Body of pancreas (tissue), 4 donors: ENCODE measurements at regions not wholly inside any gene's neighbourhood (a gene's known extent, or its start where the extent isn't known, plus 50 kb on each side); places are given as distances from the start of the nearest gene placed in this dataset.

Experiments
- ATAC-seq: fragments of 150-250 bp; one replicate; pipeline ENCODE4 v1.9.1; 2016
- DNase-seq, 4 donors: peaks; one replicate each; pipeline ENCODE4 v3.0.0-alpha.2; 2019
- H3K27ac ChIP-seq, 4 donors: fragments of 200-600 bp; sonication (generic); 1 replicate in 3 of 4; 2 replicates in 1 of 4; pipeline versions ENCODE4 v1.5.1 to v1.6.1; 2016 to 2019; ENCODE audit warnings: mild to moderate bottlenecking in 1 of 4, mixed read lengths in 1 of 4, moderate library complexity in 1 of 4
- H3K27me3 ChIP-seq, 2 donors: fragments of 200-600 bp; sonication (generic); one replicate each; pipeline ENCODE4 v1.6.0; 2016; ENCODE audit warnings: mild to moderate bottlenecking in 1 of 2
- H3K36me3 ChIP-seq, 2 donors: fragments of 200-600 bp; sonication (generic); replicated peaks in 1 of 2; 2 replicates each; pipeline ENCODE4 v1.5.1; 2016; ENCODE audit warnings: low read depth in 2 of 2; ENCODE audit not compliant: insufficient read depth in 1 of 2
- H3K4me1 ChIP-seq: fragments of 200-600 bp; sonication (generic); one replicate; pipeline ENCODE4 v1.6.0; 2016
- H3K4me3 ChIP-seq, 2 donors: fragments of 200-600 bp; sonication (generic); 1 replicate in 1 of 2; 2 replicates in 1 of 2; pipeline ENCODE4 v1.5.1; 2016 to 2019
- H3K9me3 ChIP-seq, 3 donors: fragments of 200-600 bp; sonication (generic); 1 replicate in 2 of 3; 2 replicates in 1 of 3; pipeline ENCODE4 v1.5.1; 2016
- POLR2A ChIP-seq, 3 donors: fragments of 450-650 bp; IDR thresholded peaks; one replicate each; pipeline ENCODE4 v1.6.1; 2016; ENCODE audit warnings: antibody characterized with exemption in 3 of 3, mild to moderate bottlenecking in 2 of 3
- WGBS, 2 donors: methylation state at CpG; one replicate each; pipeline ENCODE4 v1.1.5; 2017; 5-methylcytosine and 5-hydroxymethylcytosine counted together
- intact Hi-C: fragments of 100-400 bp; cut with DNase I; formaldehyde crosslinking; loops from one replicate; pipeline ENCODE4 v1.15.1; 2023
- TF ChIP-seq, protein P1 (sequence below), 7 experiments: fragments of 450-650 bp in 4 of 7; fragments of 200-600 bp in 3 of 7; sonication (generic) in 3 of 7; IDR thresholded peaks; one replicate each; pipeline ENCODE4 v1.5.1; 2016 to 2019; ENCODE audit warnings: antibody characterized with exemption in 7 of 7

DNA sequence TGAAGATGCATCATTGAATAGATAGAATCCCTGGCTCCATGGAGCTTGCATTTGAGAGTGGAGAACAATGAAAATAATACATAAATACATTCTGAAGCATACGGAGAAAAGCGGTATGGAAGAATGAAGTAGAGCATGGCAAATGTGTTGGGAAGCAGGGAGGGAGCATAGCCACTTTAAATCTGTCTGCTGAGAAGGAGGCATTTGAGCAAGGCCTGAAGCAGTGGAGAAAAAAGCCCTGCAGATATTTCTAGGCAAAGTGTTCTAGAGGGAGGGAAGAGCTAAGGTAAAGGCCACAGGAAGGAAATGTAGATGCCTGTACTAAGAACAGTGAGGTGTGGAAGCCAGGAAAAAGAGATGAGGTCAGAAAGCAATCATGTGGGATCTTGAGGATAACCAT lies 484.8 kb downstream of the CNTN3 start:
- no peak overlapping the region for H3K4me3 ChIP-seq
- TF ChIP-seq POLR2A (IDR thresholded peaks at IDR 0.05): no peak
- TF ChIP-seq, protein P1, sequence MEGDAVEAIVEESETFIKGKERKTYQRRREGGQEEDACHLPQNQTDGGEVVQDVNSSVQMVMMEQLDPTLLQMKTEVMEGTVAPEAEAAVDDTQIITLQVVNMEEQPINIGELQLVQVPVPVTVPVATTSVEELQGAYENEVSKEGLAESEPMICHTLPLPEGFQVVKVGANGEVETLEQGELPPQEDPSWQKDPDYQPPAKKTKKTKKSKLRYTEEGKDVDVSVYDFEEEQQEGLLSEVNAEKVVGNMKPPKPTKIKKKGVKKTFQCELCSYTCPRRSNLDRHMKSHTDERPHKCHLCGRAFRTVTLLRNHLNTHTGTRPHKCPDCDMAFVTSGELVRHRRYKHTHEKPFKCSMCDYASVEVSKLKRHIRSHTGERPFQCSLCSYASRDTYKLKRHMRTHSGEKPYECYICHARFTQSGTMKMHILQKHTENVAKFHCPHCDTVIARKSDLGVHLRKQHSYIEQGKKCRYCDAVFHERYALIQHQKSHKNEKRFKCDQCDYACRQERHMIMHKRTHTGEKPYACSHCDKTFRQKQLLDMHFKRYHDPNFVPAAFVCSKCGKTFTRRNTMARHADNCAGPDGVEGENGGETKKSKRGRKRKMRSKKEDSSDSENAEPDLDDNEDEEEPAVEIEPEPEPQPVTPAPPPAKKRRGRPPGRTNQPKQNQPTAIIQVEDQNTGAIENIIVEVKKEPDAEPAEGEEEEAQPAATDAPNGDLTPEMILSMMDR (IDR thresholded peaks at IDR 0.05): no peak
- H3K4me1 ChIP-seq: no peaks in the 10 kb centered on the region
- no peaks in the 10 kb centered on the region for H3K9me3 ChIP-seq
- ATAC-seq (no peak), DNase-seq (no peak)
- H3K27ac ChIP-seq: no peak overlapping the region
- intact Hi-C loops: no loop called here
- no peaks in the 10 kb centered on the region for H3K27me3 ChIP-seq
- WGBS, 2 donors: 91 to 98% methylated on average over 2 of the region's 2 CpGs
- no peaks in the 10 kb centered on the region for H3K36me3 ChIP-seq

DNA sequence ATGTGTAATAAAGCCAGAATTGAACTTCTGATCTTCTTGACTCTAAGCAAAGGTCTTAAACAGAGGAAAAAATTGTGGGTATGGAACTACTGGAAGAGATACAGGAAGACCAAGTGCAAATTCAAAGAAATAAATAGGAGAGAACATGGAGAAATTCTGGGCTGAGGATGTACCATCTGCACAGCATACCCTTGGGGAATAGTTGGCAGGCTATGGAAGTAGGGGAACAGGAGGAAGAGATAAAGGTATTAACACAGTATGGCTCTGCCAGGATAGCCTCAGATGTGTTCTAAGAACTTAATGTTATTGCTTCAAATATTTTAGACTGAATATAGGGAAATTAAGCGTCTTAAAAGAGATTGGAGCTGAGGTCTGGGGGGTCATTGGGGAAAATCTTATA lies 485.4 kb downstream of the CNTN3 start:
- no peak for TF ChIP-seq POLR2A (IDR thresholded peaks at IDR 0.05)
- TF ChIP-seq, protein P1 (IDR thresholded peaks at IDR 0.05): no peak
- 75 to 84% methylated on average over 1 of the region's 1 CpG for WGBS, 2 donors

DNA sequence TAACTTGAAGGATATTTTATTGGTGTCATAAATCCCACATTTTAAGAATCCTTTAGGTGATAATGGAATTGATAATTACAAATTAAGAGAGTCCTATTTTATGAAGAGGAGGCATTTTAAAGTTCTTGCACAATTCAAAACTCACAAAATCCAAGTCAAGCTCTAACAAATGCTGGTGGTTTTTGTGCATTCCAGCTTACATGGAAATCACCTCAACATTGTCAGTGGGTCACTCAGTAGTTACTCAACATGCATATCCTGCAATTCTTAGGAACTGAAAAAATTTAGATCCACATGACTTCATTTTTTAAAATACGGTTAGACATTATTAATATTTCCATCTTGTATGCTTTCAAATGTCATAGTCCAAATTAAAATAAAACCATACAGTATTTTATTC lies 487.2 kb downstream of the CNTN3 start:
- ATAC-seq (no peak), DNase-seq (no peak)
- Histone ChIP-seq H3K4me1 (no peaks in the 10 kb centered on the region), H3K36me3 (no peaks in the 10 kb centered on the region), H3K27me3 (no peaks in the 10 kb centered on the region), H3K4me3 (no peak overlapping the region), H3K9me3 (no peaks in the 10 kb centered on the region), H3K27ac (no peak overlapping the region)
- intact Hi-C loops: no loop called here
- TF ChIP-seq, protein P1 (IDR thresholded peaks at IDR 0.05): no peak
- no peak for TF ChIP-seq POLR2A (IDR thresholded peaks at IDR 0.05)
- 70 to 79% methylated on average over 1 of the region's 1 CpG for WGBS, 2 donors

More for the DNA sequence above, 485.4 kb downstream of the CNTN3 start:
- Histone ChIP-seq H3K36me3 (no peaks in the 10 kb centered on the region), H3K4me3 (no peak overlapping the region), H3K27ac (no peak overlapping the region), H3K4me1 (no peaks in the 10 kb centered on the region), H3K27me3 (no peaks in the 10 kb centered on the region), H3K9me3 (no peaks in the 10 kb centered on the region)
- intact Hi-C loops: no loop called here
- ATAC-seq: no peak
- no peak for DNase-seq

DNA sequence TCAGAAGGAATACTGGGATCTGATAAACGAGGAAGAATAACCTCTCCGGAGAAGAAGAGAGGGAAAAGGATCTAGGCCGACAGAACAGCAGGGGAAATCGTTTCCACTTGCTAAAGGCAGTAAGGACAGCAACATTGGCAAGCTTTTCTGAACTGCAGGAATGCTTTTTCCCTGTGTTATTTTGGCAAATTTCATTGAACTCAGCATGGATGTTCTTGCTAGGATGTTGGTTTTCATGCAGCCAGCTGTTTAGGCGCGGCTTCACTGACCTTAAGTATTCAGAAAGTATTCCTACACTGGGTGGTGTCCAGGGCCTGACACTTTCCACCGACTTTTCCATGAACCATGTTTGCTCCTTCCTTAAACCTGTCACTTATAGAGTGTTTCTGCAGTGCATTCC lies 489.7 kb downstream of the CNTN3 start:
- ATAC-seq: no peak
- intact Hi-C loops: no loop called here

DNA sequence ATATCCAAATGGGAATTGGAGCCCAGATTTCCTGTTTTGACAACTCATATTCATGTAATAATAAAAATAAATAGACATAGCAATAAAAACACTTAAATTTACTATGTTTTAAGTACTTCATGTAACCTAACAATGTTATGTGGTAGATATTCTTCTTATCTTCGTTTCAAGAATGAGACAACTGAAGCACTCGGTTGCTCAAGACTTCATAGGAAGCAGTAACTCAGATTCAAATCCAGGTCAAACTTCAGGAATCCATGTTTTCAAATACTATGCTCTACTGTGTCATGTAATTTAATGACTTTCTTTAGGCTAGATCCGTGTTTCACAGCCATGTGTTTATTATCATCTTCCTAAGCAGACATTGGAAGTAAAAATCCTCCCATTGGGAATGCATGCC lies 492.2 kb downstream of the CNTN3 start:
- H3K27me3 ChIP-seq: no peaks in the 10 kb centered on the region
- TF ChIP-seq, protein P1 (IDR thresholded peaks at IDR 0.05): no peak
- no peak for TF ChIP-seq POLR2A (IDR thresholded peaks at IDR 0.05)
- no peak for ATAC-seq
- no peaks in the 10 kb centered on the region for H3K9me3 ChIP-seq
- H3K27ac ChIP-seq: no peak overlapping the region
- H3K4me1 ChIP-seq: no peaks in the 10 kb centered on the region
- intact Hi-C loops: no loop called here
- no peak overlapping the region for H3K4me3 ChIP-seq
- 42 to 59% methylated on average over 3 of the region's 3 CpGs for WGBS, 2 donors
- no peak for DNase-seq
- no peaks in the 10 kb centered on the region for H3K36me3 ChIP-seq

More for the DNA sequence above, 489.7 kb downstream of the CNTN3 start:
- Histone ChIP-seq H3K27ac (no peak overlapping the region), H3K4me1 (no peaks in the 10 kb centered on the region), H3K27me3 (no peaks in the 10 kb centered on the region), H3K36me3 (no peaks in the 10 kb centered on the region), H3K4me3 (no peak overlapping the region), H3K9me3 (no peaks in the 10 kb centered on the region)
- DNase-seq: no peak
- WGBS, 2 donors: 62 to 64% methylated on average over 7 of the region's 7 CpGs
- TF ChIP-seq, protein P1 (IDR thresholded peaks at IDR 0.05): no peak
- no peak for TF ChIP-seq POLR2A (IDR thresholded peaks at IDR 0.05)
